SK-N-MC (cell line): ENCODE measurements at regions not wholly inside any gene's neighbourhood (a gene's known extent, or its start where the extent isn't known, plus 50 kb on each side); places are given as distances from the start of the nearest gene placed in this dataset.
"Not testable (repeated sequence)": the region's sequence is repeated elsewhere in the genome, so short reads cannot be mapped to it uniquely, and the experiment has no call there.

Experiments used
- EZH2 ChIP-seq: fragments of 200-600 bp; sonication (generic); IDR thresholded peaks from one replicate; pipeline ENCODE4 v1.6.1; 2017; ENCODE audit warnings: antibody characterized with exemption
- FOXP2 ChIP-seq: optimal IDR thresholded peaks from 2 replicates; pipeline ENCODE3; 2011; ENCODE audit warnings: mild to moderate bottlenecking, moderate library complexity; ENCODE audit not compliant: insufficient read depth; ENCODE audit errors: extremely low read length, control extremely low read depth
- POLR2AphosphoS5 ChIP-seq: IDR thresholded peaks from 2 replicates; pipeline ENCODE4 v1.6.1; 2012; ENCODE audit warnings: mild to moderate bottlenecking, low read depth, low read length, borderline replicate concordance

GRCh38 chr5:54381319-54381718 lies 70.9 kb upstream of the ARL15 start:
- not testable (repeated sequence) for TF ChIP-seq POLR2AphosphoS5, EZH2, FOXP2
